Mucosa of rectum (tissue), 2 donors: ENCODE measurements at regions not wholly inside any gene's neighbourhood (a gene's known extent, or its start where the extent isn't known, plus 50 kb on each side); places are given as distances from the start of the nearest gene placed in this dataset.

ENCODE experiments used
- H3K27ac ChIP-seq, 2 donors: one replicate each; pipeline ENCODE4 v1.7.0; 2013; ENCODE audit warnings: inconsistent platforms in 2 of 2, low read depth in 2 of 2, low read length in 2 of 2
- H3K27me3 ChIP-seq, 2 donors: one replicate each; pipeline ENCODE4 v1.7.0; 2013; ENCODE audit warnings: low read length in 2 of 2; ENCODE audit not compliant: control insufficient read depth in 2 of 2, insufficient read depth in 2 of 2
- H3K36me3 ChIP-seq, 2 donors: one replicate each; pipeline ENCODE4 v1.7.0; 2013; ENCODE audit warnings: low read length in 2 of 2; ENCODE audit not compliant: control insufficient read depth in 2 of 2, insufficient read depth in 2 of 2
- H3K4me1 ChIP-seq, 2 donors: one replicate each; pipeline ENCODE4 v1.7.0; 2013; ENCODE audit warnings: low read length in 2 of 2, mild to moderate bottlenecking in 1 of 2; ENCODE audit not compliant: control insufficient read depth in 2 of 2, insufficient read depth in 2 of 2
- H3K4me3 ChIP-seq, 2 donors: one replicate each; pipeline ENCODE4 v1.7.0; 2013; ENCODE audit warnings: low read length in 2 of 2
- H3K9ac ChIP-seq, 2 donors: one replicate each; pipeline ENCODE4 v1.7.0; 2013; ENCODE audit warnings: low read length in 2 of 2, low read depth in 1 of 2, mild to moderate bottlenecking in 1 of 2
- H3K9me3 ChIP-seq, 2 donors: one replicate each; pipeline ENCODE4 v1.7.0; 2013; ENCODE audit warnings: low read length in 2 of 2; ENCODE audit not compliant: control insufficient read depth in 2 of 2
- donor health status: healthy.
- donor health status: Normal muscosa, but diverticular disease.

- H3K4me1 ChIP-seq: no peaks in the 10 kb centered on the region
- H3K9ac ChIP-seq: no peak overlapping the region
- no peak overlapping the region for H3K27ac ChIP-seq
- H3K36me3 ChIP-seq: no peaks in the 10 kb centered on the region
- H3K9me3 ChIP-seq: no peaks in the 10 kb centered on the region
- no peak overlapping the region for H3K4me3 ChIP-seq
- H3K27me3 ChIP-seq: no peaks in the 10 kb centered on the region
These were observed 1075.2 kb upstream of the SEMA6A start for GRCh38 chr5:117649821-117650220.

- Histone ChIP-seq H3K9me3 (no peaks in the 10 kb centered on the region), H3K9ac (no peak overlapping the region), H3K4me3 (no peak overlapping the region), H3K27me3 (no peaks in the 10 kb centered on the region), H3K4me1 (no peaks in the 10 kb centered on the region), H3K27ac (no peak overlapping the region), H3K36me3 (no peaks in the 10 kb centered on the region)
These were observed 1070.8 kb upstream of the SEMA6A start for GRCh38 chr5:117645400-117645799.

- Histone ChIP-seq H3K36me3 (no peaks in the 10 kb centered on the region), H3K27me3 (no peaks in the 10 kb centered on the region), H3K4me3 (no peak overlapping the region), H3K4me1 (no peaks in the 10 kb centered on the region), H3K27ac (no peak overlapping the region), H3K9me3 (no peaks in the 10 kb centered on the region), H3K9ac (no peak overlapping the region)
These were observed 1064.0 kb upstream of the SEMA6A start for GRCh38 chr5:117638581-117638980.

- Histone ChIP-seq H3K27me3 (no peaks in the 10 kb centered on the region), H3K9ac (no peak overlapping the region), H3K36me3 (no peaks in the 10 kb centered on the region), H3K9me3 (no peaks in the 10 kb centered on the region), H3K4me1 (no peaks in the 10 kb centered on the region), H3K27ac (no peak overlapping the region), H3K4me3 (no peak overlapping the region)
These were observed 1058.5 kb upstream of the SEMA6A start for GRCh38 chr5:117633093-117633492.

- Histone ChIP-seq H3K9me3 (no peaks in the 10 kb centered on the region), H3K4me3 (no peak overlapping the region), H3K27me3 (no peaks in the 10 kb centered on the region), H3K4me1 (no peaks in the 10 kb centered on the region), H3K27ac (no peak overlapping the region), H3K9ac (no peak overlapping the region), H3K36me3 (no peaks in the 10 kb centered on the region)
These were observed 1049.6 kb upstream of the SEMA6A start for GRCh38 chr5:117624201-117624600.

GRCh38 chr5:117623042-117623805 is 1048.6 kb upstream of the SEMA6A start:
- no peaks in the 10 kb centered on the region for H3K27me3 ChIP-seq

GRCh38 chr5:117621921-117622320 is 1047.3 kb upstream of the SEMA6A start:
- Histone ChIP-seq H3K36me3 (no peaks in the 10 kb centered on the region), H3K4me3 (no peak overlapping the region), H3K27ac (no peak overlapping the region), H3K4me1 (no peaks in the 10 kb centered on the region), H3K9me3 (no peaks in the 10 kb centered on the region), H3K9ac (no peak overlapping the region), H3K27me3 (no peaks in the 10 kb centered on the region)

More at GRCh38 chr5:117623042-117623805, 1048.6 kb upstream of the SEMA6A start:
- Histone ChIP-seq H3K9me3 (no peaks in the 10 kb centered on the region), H3K36me3 (no peaks in the 10 kb centered on the region), H3K4me3 (no peak overlapping the region), H3K27ac (no peak overlapping the region), H3K9ac (no peak overlapping the region), H3K4me1 (no peaks in the 10 kb centered on the region)

- H3K27me3 ChIP-seq: no peaks in the 10 kb centered on the region
These were observed 1040.6 kb upstream of the SEMA6A start for GRCh38 chr5:117615226-117615625.

GRCh38 chr5:117614408-117614807 is 1039.8 kb upstream of the SEMA6A start:
- Histone ChIP-seq H3K4me1 (no peaks in the 10 kb centered on the region), H3K9ac (no peak overlapping the region), H3K27me3 (no peaks in the 10 kb centered on the region), H3K4me3 (no peak overlapping the region), H3K36me3 (no peaks in the 10 kb centered on the region), H3K27ac (no peak overlapping the region), H3K9me3 (no peaks in the 10 kb centered on the region)

More at GRCh38 chr5:117615226-117615625, 1040.6 kb upstream of the SEMA6A start:
- H3K9me3 ChIP-seq: no peaks in the 10 kb centered on the region
- no peak overlapping the region for H3K27ac ChIP-seq
- no peak overlapping the region for H3K4me3 ChIP-seq
- no peak overlapping the region for H3K9ac ChIP-seq
- no peaks in the 10 kb centered on the region for H3K36me3 ChIP-seq
- H3K4me1 ChIP-seq: no peaks in the 10 kb centered on the region

GRCh38 chr5:117604845-117605244 is 1030.2 kb upstream of the SEMA6A start:
- no peaks in the 10 kb centered on the region for H3K27me3 ChIP-seq
- no peak overlapping the region for H3K4me3 ChIP-seq

More at GRCh38 chr5:117604845-117605244, 1030.2 kb upstream of the SEMA6A start:
- no peak overlapping the region for H3K27ac ChIP-seq
- no peaks in the 10 kb centered on the region for H3K36me3 ChIP-seq
- no peaks in the 10 kb centered on the region for H3K9me3 ChIP-seq
- H3K9ac ChIP-seq: no peak overlapping the region
- no peaks in the 10 kb centered on the region for H3K4me1 ChIP-seq
